Mucosa of descending colon (tissue), 3 donors: ENCODE measurements at regions not wholly inside any gene's neighbourhood (a gene's known extent, or its start where the extent isn't known, plus 50 kb on each side); places are given as distances from the start of the nearest gene placed in this dataset.

ENCODE experiments used
- ATAC-seq: fragments of 200-7000 bp; cut with Tn5 transposase; one replicate; pipeline ENCODE4 v1.9.1; 2020; ENCODE audit warnings: mild to moderate bottlenecking, moderate library complexity
- DNase-seq, 3 donors: peaks; one replicate each; pipeline ENCODE4 v3.0.0-alpha.2; 2020
- H3K36me3 ChIP-seq: fragments of 200-600 bp; one replicate; pipeline ENCODE4 v1.8.0; 2021; ENCODE audit warnings: low read depth, mild to moderate bottlenecking
- H3K4me1 ChIP-seq: fragments of 200-600 bp; one replicate; pipeline ENCODE4 v1.8.0; 2021; ENCODE audit warnings: low read depth, mild to moderate bottlenecking
- H3K4me3 ChIP-seq: fragments of 200-600 bp; one replicate; pipeline ENCODE4 v1.8.0; 2021; ENCODE audit warnings: mild to moderate bottlenecking
- H3K9me3 ChIP-seq: fragments of 200-600 bp; one replicate; pipeline ENCODE4 v1.8.0; 2021; ENCODE audit warnings: mild to moderate bottlenecking
- CTCF ChIP-seq: fragments of 200-600 bp; IDR thresholded peaks from one replicate; pipeline ENCODE4 v1.8.0; 2022; ENCODE audit warnings: antibody characterized with exemption, mild to moderate bottlenecking
- intact Hi-C, 2 donors: fragments of 100-400 bp; cut with DNase I in 1 of 2; cut with micrococcal nuclease in 1 of 2; formaldehyde crosslinking; loops; one replicate each; pipeline versions ENCODE4 v1.11.0 to v1.11.1; 2022; cut with DNase I, micrococcal nuclease
- donor health status: DM: no; HTN: no; CAD: no; lungs with moderate emphysema.
- donor health status: DM: no; HTN: no; CAD: no.
- donor health status: DM: no; HTN: yes; CAD: no.

GRCh38 chr9:78548670-78549069 lies 251.7 kb downstream of the PSAT1 start:
- Histone ChIP-seq H3K36me3 (no peaks in the 10 kb centered on the region), H3K4me3 (no peak overlapping the region), H3K9me3 (no peaks in the 10 kb centered on the region), H3K4me1 (no peaks in the 10 kb centered on the region)
- no peak for ATAC-seq
- TF ChIP-seq CTCF: no peak
- no peak for DNase-seq
- intact Hi-C loops: no loop called here

GRCh38 chr9:78549711-78550110 lies 252.8 kb downstream of the PSAT1 start:
- no peaks in the 10 kb centered on the region for H3K4me1 ChIP-seq
- intact Hi-C loops: no loop called here
- no peak for TF ChIP-seq CTCF
- no peaks in the 10 kb centered on the region for H3K36me3 ChIP-seq
- H3K9me3 ChIP-seq: no peaks in the 10 kb centered on the region
- ATAC-seq (no peak), DNase-seq (no peak)
- H3K4me3 ChIP-seq: no peak overlapping the region

- DNase-seq (no peak), ATAC-seq (no peak)
- Histone ChIP-seq H3K4me3 (no peak overlapping the region), H3K36me3 (no peaks in the 10 kb centered on the region), H3K9me3 (no peaks in the 10 kb centered on the region), H3K4me1 (no peaks in the 10 kb centered on the region)
- intact Hi-C loops: no loop called here
- TF ChIP-seq CTCF: no peak
Observed at GRCh38 chr9:78552802-78553201, 255.9 kb downstream of the PSAT1 start.

GRCh38 chr9:78557540-78557939 lies 260.6 kb downstream of the PSAT1 start:
- intact Hi-C loops: no loop called here
- Histone ChIP-seq H3K36me3 (no peaks in the 10 kb centered on the region), H3K4me3 (no peak overlapping the region), H3K9me3 (no peaks in the 10 kb centered on the region), H3K4me1 (no peaks in the 10 kb centered on the region)
- no peak for TF ChIP-seq CTCF
- DNase-seq (no peak), ATAC-seq (no peak)

GRCh38 chr9:78559449-78559885 lies 262.5 kb downstream of the PSAT1 start:
- H3K4me1 ChIP-seq: no peaks in the 10 kb centered on the region
- intact Hi-C loops: no loop called here
- H3K4me3 ChIP-seq: no peak overlapping the region
- ATAC-seq (no peak), DNase-seq (no peak)
- H3K9me3 ChIP-seq: no peaks in the 10 kb centered on the region
- H3K36me3 ChIP-seq: no peaks in the 10 kb centered on the region
- no peak for TF ChIP-seq CTCF

- intact Hi-C loops: no loop called here
- no peak for DNase-seq
- H3K4me3 ChIP-seq: no peak overlapping the region
- no peak for ATAC-seq
- no peaks in the 10 kb centered on the region for H3K4me1 ChIP-seq
- no peaks in the 10 kb centered on the region for H3K9me3 ChIP-seq
- no peak for TF ChIP-seq CTCF
- H3K36me3 ChIP-seq: no peaks in the 10 kb centered on the region
Observed at GRCh38 chr9:78562021-78562420, 265.1 kb downstream of the PSAT1 start.
